Epidermal melanocyte (primary cell): ENCODE measurements at regions not wholly inside any gene's neighbourhood (a gene's known extent, or its start where the extent isn't known, plus 50 kb on each side); places are given as distances from the start of the nearest gene placed in this dataset.

ENCODE experiments used
- DNase-seq: peaks from one replicate; pipeline ENCODE4 v3.0.0; 2011; ENCODE audit warnings: low spot score; ENCODE audit not compliant: insufficient read length

DNA sequence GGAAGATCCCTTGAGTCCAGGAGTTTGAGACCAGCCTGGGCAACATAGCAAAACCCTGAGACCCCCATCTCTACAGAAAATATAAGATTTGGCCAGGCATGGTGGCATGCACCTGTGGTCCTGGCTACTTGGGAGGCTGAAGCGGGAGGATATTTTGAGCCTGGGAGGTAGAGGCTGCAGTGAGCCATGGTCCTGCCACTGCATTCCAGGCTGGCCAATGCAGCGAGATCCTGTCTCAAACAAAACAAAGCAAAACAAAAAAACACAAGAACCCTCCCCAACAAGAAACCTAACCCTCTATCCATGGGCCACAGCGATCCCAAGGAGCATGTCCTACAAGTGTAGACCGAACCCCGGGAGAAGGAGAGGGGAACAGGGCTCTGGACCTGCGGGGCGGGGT is 133.3 kb downstream of the MGAT5B start:
- DNase-seq, result no peak

DNA sequence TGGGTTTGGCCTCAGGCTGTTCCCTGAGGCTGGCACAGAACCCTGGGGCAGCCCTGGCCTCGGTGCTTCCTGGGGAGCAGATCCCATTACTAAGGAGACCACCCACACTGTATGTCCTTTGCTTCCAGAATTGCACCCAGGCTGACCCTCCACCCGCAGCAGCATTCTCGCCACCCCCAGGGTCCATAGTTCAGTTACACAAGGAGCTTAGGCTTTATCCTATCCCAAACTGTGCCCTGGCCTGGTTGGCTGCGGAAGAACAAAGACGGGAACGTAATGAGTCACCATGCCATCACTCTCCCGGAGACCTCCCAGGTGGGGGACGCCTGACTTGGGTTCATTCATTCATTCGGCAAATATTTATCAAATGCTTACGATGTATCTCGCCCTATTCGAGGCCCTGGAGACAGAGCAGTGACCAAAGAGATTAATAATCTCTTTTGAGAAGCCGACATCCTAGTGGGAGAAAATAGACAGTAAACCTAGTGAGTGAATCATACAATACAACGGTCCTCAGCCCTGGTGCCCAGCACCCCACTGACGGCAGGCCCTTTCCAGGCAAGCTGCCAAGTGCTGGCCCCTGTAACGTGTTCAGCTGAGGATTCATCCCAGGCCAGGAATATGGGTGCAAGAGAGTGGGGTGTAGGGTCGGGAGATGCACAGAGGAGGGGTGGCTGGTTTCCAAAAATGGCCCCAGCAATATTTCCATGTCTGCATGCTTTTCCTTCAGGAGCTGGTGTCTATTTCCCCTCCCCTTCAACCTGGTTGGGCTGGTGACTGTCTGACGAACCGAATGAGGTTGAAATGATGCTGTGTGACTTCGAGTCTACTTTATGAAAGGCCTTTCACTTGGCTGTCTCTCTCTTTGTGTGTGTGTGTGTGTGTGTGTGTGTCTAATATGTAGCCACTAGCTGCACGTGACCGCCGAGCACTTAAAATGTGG is 134.2 kb downstream of the MGAT5B start:
- no peak for DNase-seq

GRCh38 chr17:77003699-77004098 is 135.5 kb downstream of the MGAT5B start:
- no peak for DNase-seq

DNA sequence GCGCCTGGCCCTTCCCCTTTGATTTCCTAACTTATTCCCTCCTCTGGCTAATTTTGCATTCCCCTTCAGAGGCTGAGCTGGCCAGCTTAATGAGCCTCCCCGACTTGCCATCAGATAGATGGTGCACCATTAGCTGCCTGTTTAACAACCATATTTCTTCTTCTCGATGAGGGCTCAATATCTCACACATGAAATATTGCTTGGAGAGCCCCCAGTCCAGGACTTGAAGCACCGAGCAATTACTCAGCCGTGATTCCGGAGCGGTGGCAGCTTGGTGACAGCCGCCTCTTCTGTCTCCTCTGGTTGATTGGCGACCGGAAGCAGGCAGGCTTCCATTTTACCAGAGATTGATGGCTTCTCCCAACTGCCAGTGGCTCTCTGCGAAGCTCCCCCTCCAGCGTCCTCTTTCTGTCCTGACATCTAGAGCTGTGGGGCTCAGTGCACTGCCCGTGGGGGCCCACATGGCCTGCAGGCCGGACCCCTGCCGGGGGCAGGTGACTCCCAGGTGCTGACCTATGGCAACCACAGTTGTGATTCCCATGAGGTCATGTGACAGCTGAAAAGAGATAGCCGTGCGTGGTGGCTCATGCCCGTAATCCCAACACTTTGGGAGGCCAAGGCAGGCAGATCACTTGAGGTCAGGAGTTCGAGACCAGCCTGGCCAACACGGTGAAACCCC is 133.7 kb upstream of the SEC14L1 start:
- DNase-seq, result no peak

- no peak for DNase-seq
Measured at GRCh38 chr17:77009877-77010276, 130.9 kb upstream of the SEC14L1 start.

DNA sequence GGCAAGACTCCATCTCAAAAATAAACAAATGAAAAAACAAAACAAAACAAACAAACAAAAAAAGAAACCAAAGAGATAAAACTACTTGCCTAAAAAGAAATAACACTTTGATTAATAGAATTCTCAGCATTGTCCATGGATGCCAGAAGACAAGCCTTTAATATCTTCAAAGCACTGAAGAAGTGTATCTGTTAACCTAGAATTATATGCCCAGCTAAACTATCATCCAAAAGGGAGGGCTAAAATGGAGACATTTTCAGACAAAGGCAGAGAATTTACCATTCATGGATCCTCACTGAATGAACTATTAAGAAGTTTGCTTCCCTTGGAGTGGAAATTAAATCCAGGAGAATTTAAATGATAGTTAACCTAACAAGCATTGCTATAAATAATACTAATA is 130.1 kb upstream of the SEC14L1 start:
- DNase-seq, result no peak

GRCh38 chr17:77011173-77012011 is 129.4 kb upstream of the SEC14L1 start:
- DNase-seq, result no peak

DNA sequence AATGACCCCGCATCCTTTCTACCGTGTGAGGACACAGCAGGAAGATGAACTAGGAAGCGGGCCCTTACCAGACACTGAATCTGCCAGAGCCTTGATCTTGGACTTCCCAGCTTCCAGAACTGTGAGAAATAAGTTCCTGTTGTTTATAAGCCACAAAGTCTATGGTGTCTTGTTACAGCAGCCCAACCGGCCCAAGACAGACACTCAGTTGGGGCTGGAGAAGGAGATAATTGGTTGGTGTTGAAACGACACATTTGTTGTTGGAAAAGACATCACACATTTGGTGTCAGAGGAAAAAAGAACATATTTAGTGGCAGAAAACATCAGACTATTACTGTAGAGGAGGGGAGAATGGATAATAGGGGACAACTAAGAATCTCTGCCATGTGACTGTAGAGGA is 122.3 kb upstream of the SEC14L1 start:
- DNase-seq, result no peak

GRCh38 chr17:77019893-77020379 is 120.8 kb upstream of the SEC14L1 start:
- no peak for DNase-seq

GRCh38 chr17:77020973-77021372 is 119.8 kb upstream of the SEC14L1 start:
- DNase-seq, result no peak

GRCh38 chr17:77022766-77023165 is 118.0 kb upstream of the SEC14L1 start:
- no peak for DNase-seq

DNA sequence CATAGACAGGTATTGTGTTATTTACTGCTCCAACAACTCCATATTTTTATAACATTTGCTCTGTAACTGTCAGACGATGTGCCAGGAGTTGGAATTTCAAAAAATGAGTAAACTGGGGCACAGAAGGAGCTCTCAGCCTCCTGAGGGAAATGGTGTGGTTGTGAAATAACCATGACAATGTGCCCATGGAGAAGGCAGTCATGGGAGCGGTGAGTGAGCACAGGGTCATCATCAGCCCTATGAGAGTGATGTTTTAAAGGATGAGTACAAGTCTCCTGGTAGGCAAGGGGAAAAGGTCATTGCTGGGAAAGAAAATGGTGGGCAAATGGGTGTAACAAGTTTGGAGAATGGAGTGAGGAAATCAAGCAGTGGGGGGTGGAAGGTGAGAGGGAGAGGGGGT is 115.0 kb upstream of the SEC14L1 start:
- no peak for DNase-seq

GRCh38 chr17:77027271-77027889 is 113.4 kb upstream of the SEC14L1 start:
- DNase-seq, result no peak

GRCh38 chr17:77028900-77029299 is 111.9 kb upstream of the SEC14L1 start:
- no peak for DNase-seq

DNA sequence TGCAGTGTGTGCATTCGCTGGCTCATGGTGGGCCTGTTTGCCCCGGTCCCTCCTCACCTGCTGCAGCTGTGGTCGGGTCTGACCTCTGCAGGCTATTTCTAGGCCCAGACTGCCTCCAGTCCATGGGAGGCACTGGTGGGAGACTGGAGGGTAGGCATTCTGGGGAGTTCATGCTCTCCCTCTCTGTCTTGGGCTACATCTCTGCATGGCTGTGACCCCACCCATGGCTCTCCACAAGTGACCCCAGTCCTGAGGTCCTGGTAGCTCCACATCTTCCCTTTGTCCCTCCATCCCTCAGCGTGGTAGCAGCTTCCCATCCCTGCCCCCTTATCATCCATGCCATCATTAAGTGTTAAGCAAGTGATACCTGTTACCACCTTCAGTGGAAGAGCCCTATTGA is 107.8 kb upstream of the SEC14L1 start:
- no peak for DNase-seq

DNA sequence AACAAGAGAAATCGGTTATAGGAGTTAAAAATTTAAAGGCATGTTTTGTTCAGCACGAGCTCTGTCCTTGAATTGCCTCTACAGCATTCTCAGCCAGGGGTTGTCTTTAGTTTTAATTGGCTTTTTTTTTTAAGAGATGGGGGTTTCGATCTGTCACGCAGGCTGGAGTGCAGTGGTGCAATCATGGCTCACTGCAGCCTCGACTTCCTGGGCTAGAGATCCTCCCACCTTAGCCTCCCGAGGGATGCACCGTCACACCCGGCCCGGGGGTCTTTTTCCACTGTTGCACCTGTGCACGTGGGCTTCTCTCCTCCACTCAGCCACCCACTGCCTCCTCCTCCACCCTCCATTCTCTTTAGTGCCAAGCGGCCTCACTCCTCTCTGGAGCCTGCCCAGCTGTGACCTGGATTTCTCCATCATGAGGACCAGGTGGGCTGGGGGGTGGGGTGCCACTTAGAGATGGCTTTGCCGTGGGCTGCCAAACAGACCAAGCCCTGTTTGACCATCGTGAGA is 106.8 kb upstream of the SEC14L1 start:
- DNase-seq, result no peak

DNA sequence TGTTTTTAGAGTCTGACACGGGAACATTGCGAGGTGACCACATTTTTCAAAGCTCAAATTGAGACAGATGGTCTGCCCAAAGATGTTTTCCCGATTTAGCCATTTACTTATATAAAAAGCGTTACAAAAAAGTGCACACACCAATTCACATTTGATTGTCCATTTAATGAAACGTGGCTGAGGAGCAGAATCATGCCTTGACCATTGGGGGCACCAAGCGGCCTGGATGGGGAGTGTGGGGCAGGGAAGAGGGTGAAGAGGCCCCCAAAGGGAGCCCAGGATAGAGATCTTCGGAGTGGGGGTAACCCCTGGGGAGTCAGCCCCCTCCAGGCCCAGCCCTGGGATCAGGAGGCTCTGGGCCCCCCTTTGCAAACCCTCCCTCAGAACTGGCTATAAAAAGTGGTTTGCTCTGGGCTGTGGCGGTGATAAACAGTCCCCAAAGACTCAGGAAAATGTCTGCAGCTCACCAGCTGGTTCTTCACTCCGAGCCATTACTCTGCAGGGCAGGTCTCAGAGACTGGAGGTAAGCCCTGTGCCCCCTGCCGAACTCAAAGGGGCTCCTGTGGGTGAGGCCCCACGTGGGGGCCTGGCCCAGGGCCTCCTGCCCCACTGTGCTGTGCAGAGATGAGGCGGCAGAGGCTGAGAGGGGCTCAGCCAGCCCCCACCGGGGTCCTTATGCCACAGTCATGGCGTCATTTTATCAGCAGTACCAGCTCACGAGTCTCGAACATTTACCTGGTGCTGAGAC is 105.9 kb upstream of the SEC14L1 start:
- DNase-seq, result no peak

- DNase-seq, result no peak
Measured at GRCh38 chr17:77035526-77035925, 105.2 kb upstream of the SEC14L1 start.

- no peak for DNase-seq
Measured at GRCh38 chr17:77036136-77036840, 104.5 kb upstream of the SEC14L1 start.
